Transverse colon (tissue), 4 donors: ENCODE measurements at regions not wholly inside any gene's neighbourhood (a gene's known extent, or its start where the extent isn't known, plus 50 kb on each side); places are given as distances from the start of the nearest gene placed in this dataset.

Experiments
- DNase-seq: peaks from one replicate; pipeline ENCODE4 v3.0.0-alpha.2; 2019
- H3K27ac ChIP-seq, 4 donors: fragments of 200-600 bp; sonication (generic); 2 replicates each; pipeline ENCODE4 v1.5.1; 2016 to 2018; ENCODE audit warnings: inconsistent platforms in 4 of 4
- H3K27me3 ChIP-seq: fragments of 200-600 bp; sonication (generic); 2 replicates; pipeline ENCODE4 v1.5.1; 2017; ENCODE audit warnings: inconsistent platforms
- H3K36me3 ChIP-seq, 4 donors: fragments of 200-600 bp; sonication (generic); 2 replicates each; pipeline ENCODE4 v1.5.1; 2017 to 2019; ENCODE audit warnings: inconsistent platforms in 4 of 4
- H3K4me1 ChIP-seq, 4 donors: fragments of 200-600 bp; sonication (generic); 2 replicates each; pipeline ENCODE4 v1.5.1; 2017 to 2020; ENCODE audit warnings: inconsistent platforms in 4 of 4
- H3K4me3 ChIP-seq, 4 donors: fragments of 200-600 bp; sonication (generic); 1 replicate in 1 of 4; 2 replicates in 3 of 4; pipeline versions ENCODE4 v1.5.1 to v1.6.1; 2017 to 2019; ENCODE audit warnings: inconsistent platforms in 4 of 4
- H3K9me3 ChIP-seq, 2 donors: fragments of 200-600 bp; sonication (generic); 2 replicates each; pipeline ENCODE4 v1.5.1; 2017 to 2019; ENCODE audit warnings: inconsistent platforms in 2 of 2
- EP300 ChIP-seq: sonication (generic); formaldehyde crosslinking; IDR thresholded peaks from one replicate; pipeline ENCODE4 v1.6.1; 2017; ENCODE audit warnings: antibody characterized with exemption, low read depth
- POLR2A ChIP-seq: fragments of 450-650 bp; IDR thresholded peaks from one replicate; pipeline ENCODE4 v1.6.1; 2016; ENCODE audit warnings: antibody characterized with exemption, mild to moderate bottlenecking, moderate library complexity
- POLR2AphosphoS5 ChIP-seq, 3 donors: sonication (generic); formaldehyde crosslinking; IDR thresholded peaks; one replicate each; pipeline ENCODE4 v1.6.1; 2016; ENCODE audit warnings: antibody characterized with exemption in 3 of 3
- WGBS, 2 donors: methylation state at CpG; one replicate each; pipeline ENCODE4 v1.1.5; 2018; ENCODE audit warnings: low coverage in 1 of 2; 5-methylcytosine and 5-hydroxymethylcytosine counted together
- in situ Hi-C, 4 donors: fragments of 200-750 bp; cut with MboI; loops; one replicate each; pipeline versions ENCODE4 v1.15.0 to v1.15.1; 2017; ENCODE audit warnings: low sequenced_read_pairs in 3 of 4, low pct_ligation_motif_present in 1 of 4, low pct_unique_long_range_greater_than_20kb in 1 of 4
- intact Hi-C: fragments of 100-400 bp; cut with DNase I; formaldehyde crosslinking; loops from one replicate; pipeline ENCODE4 v1.15.1; 2023; ENCODE audit warnings: low total_unique reads
- TF ChIP-seq, protein P1 (sequence below), 5 experiments: fragments of 200-600 bp in 3 of 5; fragments of 450-650 bp in 2 of 5; sonication (generic) in 3 of 5; IDR thresholded peaks; 1 replicate in 2 of 5; 2 replicates in 3 of 5; pipeline ENCODE4 v1.5.1; 2016 to 2017; ENCODE audit warnings: antibody characterized with exemption in 5 of 5, inconsistent platforms in 3 of 5, mild to moderate bottlenecking in 2 of 5, moderate library complexity in 1 of 5

DNA sequence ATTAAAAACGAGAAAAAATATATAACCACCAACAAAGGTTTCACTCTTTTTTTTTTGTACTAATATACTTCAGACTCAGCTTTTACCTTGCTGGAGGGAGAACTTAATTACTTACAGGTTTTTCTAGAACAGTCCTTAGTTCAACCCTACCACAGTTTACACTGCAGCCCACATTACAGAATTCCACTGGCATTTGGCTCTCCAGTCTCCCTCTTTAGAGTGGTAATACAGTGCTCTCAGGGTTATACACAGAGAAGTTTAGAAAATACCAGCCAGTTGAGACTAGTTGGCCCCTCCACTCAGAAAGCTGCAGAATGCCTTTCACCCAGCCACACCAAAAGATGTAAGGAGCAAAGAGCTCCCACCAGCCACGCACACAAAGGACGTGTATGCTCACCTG lies 122.3 kb upstream of the DIO3 start:
- in situ Hi-C loops (no loop called here), intact Hi-C loops (no loop called here)
- TF ChIP-seq POLR2AphosphoS5 (IDR thresholded peaks at IDR 0.05) (no peak), EP300 (no peak), POLR2A (no peak)
- TF ChIP-seq, protein P1, sequence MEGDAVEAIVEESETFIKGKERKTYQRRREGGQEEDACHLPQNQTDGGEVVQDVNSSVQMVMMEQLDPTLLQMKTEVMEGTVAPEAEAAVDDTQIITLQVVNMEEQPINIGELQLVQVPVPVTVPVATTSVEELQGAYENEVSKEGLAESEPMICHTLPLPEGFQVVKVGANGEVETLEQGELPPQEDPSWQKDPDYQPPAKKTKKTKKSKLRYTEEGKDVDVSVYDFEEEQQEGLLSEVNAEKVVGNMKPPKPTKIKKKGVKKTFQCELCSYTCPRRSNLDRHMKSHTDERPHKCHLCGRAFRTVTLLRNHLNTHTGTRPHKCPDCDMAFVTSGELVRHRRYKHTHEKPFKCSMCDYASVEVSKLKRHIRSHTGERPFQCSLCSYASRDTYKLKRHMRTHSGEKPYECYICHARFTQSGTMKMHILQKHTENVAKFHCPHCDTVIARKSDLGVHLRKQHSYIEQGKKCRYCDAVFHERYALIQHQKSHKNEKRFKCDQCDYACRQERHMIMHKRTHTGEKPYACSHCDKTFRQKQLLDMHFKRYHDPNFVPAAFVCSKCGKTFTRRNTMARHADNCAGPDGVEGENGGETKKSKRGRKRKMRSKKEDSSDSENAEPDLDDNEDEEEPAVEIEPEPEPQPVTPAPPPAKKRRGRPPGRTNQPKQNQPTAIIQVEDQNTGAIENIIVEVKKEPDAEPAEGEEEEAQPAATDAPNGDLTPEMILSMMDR (IDR thresholded peaks at IDR 0.05) = no peak
- Histone ChIP-seq H3K27ac (no peak overlapping the region), H3K4me3 (no peak overlapping the region), H3K4me1 (no peaks in the 10 kb centered on the region), H3K27me3 (no peaks in the 10 kb centered on the region), H3K36me3 (no peaks in the 10 kb centered on the region), H3K9me3 (no peaks in the 10 kb centered on the region)
- 55 to 69% methylated on average over 3 of the region's 3 CpGs for WGBS, 2 donors
- no peak for DNase-seq

DNA sequence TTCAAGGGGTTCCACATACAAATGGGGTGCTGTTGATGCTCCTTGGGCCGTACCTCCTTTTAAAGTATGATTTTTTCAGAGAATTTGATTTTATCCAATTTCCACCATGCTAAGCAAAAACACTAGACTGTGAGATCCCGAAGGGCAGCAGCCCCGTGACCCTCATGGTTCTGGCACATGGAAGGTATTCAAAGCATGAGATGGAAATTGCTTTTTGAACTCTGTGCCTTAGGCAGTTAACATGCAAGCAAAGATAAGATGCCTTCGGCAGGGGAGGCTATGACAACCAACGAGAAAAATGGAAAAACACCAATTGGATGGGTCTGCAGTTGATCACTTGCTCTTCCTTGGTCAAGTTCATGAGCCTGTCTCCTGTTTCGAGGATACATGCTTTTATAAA lies 120.8 kb upstream of the DIO3 start:
- DNase-seq = no peak

DNA sequence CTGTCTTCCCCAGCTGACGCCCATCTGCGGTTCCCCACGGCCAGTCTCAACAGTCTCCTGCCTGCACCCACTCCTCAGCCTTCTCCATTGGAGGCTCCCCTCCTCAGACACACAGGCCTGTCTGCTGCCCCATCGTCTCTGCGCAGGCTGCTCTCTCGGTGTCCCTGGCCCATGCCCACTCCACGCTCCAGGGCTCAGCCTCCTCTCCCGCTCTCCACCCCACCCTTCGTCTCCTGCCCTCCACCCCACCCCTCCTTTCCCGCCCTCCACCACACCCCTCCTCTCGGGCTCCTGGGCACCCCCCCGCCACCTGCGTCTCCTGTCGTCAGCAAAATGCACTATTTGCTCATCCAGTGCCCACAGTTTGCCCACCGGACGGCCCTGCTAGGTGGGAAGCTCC lies 119.6 kb upstream of the DIO3 start:
- Histone ChIP-seq H3K4me3 (no peak overlapping the region), H3K27me3 (peaks cover 15% of the 10 kb centered on the region), H3K36me3 (no peaks in the 10 kb centered on the region), H3K4me1 (no peaks in the 10 kb centered on the region), H3K27ac (no peak overlapping the region), H3K9me3 (no peaks in the 10 kb centered on the region)
- intact Hi-C loops = no loop called here
- in situ Hi-C loops = no loop called here
- DNase-seq = no peak
- 89% methylated on average over 10 to 16 of the region's 16 CpGs for WGBS, 2 donors
- no peak for TF ChIP-seq POLR2AphosphoS5 (IDR thresholded peaks at IDR 0.05)
- TF ChIP-seq EP300 = no peak
- TF ChIP-seq, protein P1 (IDR thresholded peaks at IDR 0.05) = no peak
- TF ChIP-seq POLR2A = no peak

More for the DNA sequence above, 120.8 kb upstream of the DIO3 start:
- H3K9me3 ChIP-seq = no peaks in the 10 kb centered on the region
- no peaks in the 10 kb centered on the region for H3K4me1 ChIP-seq
- intact Hi-C loops = no loop called here
- in situ Hi-C loops = no loop called here
- H3K27ac ChIP-seq = no peak overlapping the region
- H3K36me3 ChIP-seq = no peaks in the 10 kb centered on the region
- TF ChIP-seq POLR2AphosphoS5 (IDR thresholded peaks at IDR 0.05) (no peak), POLR2A (no peak), EP300 (no peak)
- TF ChIP-seq, protein P1 (IDR thresholded peaks at IDR 0.05) = no peak
- H3K27me3 ChIP-seq = peaks cover 6% of the 10 kb centered on the region
- no peak overlapping the region for H3K4me3 ChIP-seq
- 72 to 78% methylated on average over 5 to 6 of the region's 6 CpGs for WGBS, 2 donors

DNA sequence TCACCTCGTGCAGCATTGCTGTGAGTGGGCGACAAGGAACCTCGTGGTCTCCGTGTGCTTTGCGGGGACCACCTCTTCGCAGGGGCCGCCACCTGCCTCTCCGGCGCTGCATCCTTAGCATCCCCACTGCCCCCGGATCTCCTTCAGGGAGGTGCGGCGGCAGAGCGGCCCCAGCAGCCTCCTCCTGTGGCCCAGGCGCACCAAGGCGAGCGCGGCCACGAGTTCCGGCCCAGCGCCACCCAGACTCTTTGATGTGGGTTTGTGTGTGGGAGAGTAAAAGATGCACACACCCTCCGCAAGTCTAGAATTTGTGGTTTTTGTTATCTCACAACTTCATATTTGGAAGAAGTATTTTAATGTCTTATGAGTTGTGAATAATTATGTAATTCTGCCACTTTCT lies 118.8 kb upstream of the DIO3 start:
- no peak overlapping the region for H3K27ac ChIP-seq
- TF ChIP-seq POLR2AphosphoS5 (IDR thresholded peaks at IDR 0.05) = no peak
- TF ChIP-seq POLR2A = no peak
- TF ChIP-seq, protein P1 (IDR thresholded peaks at IDR 0.05) = no peak
- no peak for TF ChIP-seq EP300
- DNase-seq = no peak
- H3K9me3 ChIP-seq = no peaks in the 10 kb centered on the region
- H3K36me3 ChIP-seq = no peaks in the 10 kb centered on the region
- in situ Hi-C loops (no loop called here), intact Hi-C loops (no loop called here)
- H3K4me3 ChIP-seq = no peak overlapping the region
- WGBS, 2 donors = 65 to 73% methylated on average over 4 to 21 of the region's 21 CpGs
- H3K4me1 ChIP-seq = no peaks in the 10 kb centered on the region
- H3K27me3 ChIP-seq = peaks cover 20% of the 10 kb centered on the region
